Adrenal gland (tissue), 9 donors: ENCODE measurements at regions not wholly inside any gene's neighbourhood (a gene's known extent, or its start where the extent isn't known, plus 50 kb on each side); places are given as distances from the start of the nearest gene placed in this dataset.
A peak's percentile ranks its signal among the peaks of the same experiment; 100 is the strongest.

Experiments used
- DNase-seq, 7 donors: peaks; one replicate each; pipeline ENCODE4 v3.0.0-alpha.2; 2019 to 2020
- H3K27ac ChIP-seq, 5 donors: fragments of 200-600 bp; sonication (generic) in 4 of 5; 1 replicate in 3 of 5; 2 replicates in 2 of 5; pipeline versions ENCODE4 v1.5.1 to v1.8.0; 2016 to 2020; ENCODE audit warnings: mild to moderate bottlenecking in 1 of 5
- H3K27me3 ChIP-seq: fragments of 200-600 bp; 2 replicates; pipeline ENCODE4 v1.8.0; 2021
- H3K36me3 ChIP-seq, 2 donors: fragments of 200-600 bp; replicated peaks in 1 of 2; 1 replicate in 1 of 2; 2 replicates in 1 of 2; pipeline versions ENCODE4 v1.5.1 to v1.8.0; 2018 to 2022
- H3K4me1 ChIP-seq, 2 donors: fragments of 200-600 bp; replicated peaks in 1 of 2; 1 replicate in 1 of 2; 2 replicates in 1 of 2; pipeline versions ENCODE4 v1.5.1 to v1.8.0; 2018 to 2021
- H3K4me3 ChIP-seq, 4 donors: fragments of 200-600 bp; sonication (generic) in 3 of 4; one replicate each; pipeline ENCODE4 v1.5.1; 2016 to 2018
- H3K9me3 ChIP-seq, 3 donors: fragments of 200-600 bp; sonication (generic) in 1 of 3; replicated peaks in 1 of 3; 1 replicate in 2 of 3; 2 replicates in 1 of 3; pipeline versions ENCODE4 v1.5.1 to v1.8.0; 2016 to 2021
- CTCF ChIP-seq, 6 experiments: fragments of 450-650 bp in 4 of 6; fragments of 200-600 bp in 2 of 6; sonication (generic) in 1 of 6; IDR thresholded peaks; 1 replicate in 5 of 6; 2 replicates in 1 of 6; pipeline versions ENCODE4 v1.5.1 to v1.8.0; 2016 to 2021; ENCODE audit warnings: antibody characterized with exemption in 6 of 6, mild to moderate bottlenecking in 2 of 6, moderate library complexity in 1 of 6
- POLR2A ChIP-seq, 2 donors: fragments of 450-650 bp; IDR thresholded peaks; one replicate each; pipeline ENCODE4 v1.6.1; 2017; ENCODE audit warnings: antibody characterized with exemption in 2 of 2, mild to moderate bottlenecking in 2 of 2, moderate library complexity in 1 of 2
- WGBS, 4 donors: extraction: QIAGEN DNeasy Blood & Tissue Kit in 2 of 4; methylation state at CpG; one replicate each; pipeline versions ENCODE4 v1.1.5 to v1.1.7; 2013 to 2017; 5-methylcytosine and 5-hydroxymethylcytosine counted together
- intact Hi-C, 2 donors: fragments of 100-400 bp; cut with DNase I; formaldehyde crosslinking; loops; one replicate each; pipeline versions ENCODE4 v1.14.1 to v1.15.0; 2022 to 2023
- donor health status: healthy with polysubstance abuse.
- donor health status: Bipolar disorder and iron deficiency.
- donor health status: DM: yes; HTN: yes; CAD: no.
- donor health status: DM: no; HTN: no; CAD: no.
- donor health status: DM: no; HTN: no; CAD: no.

GRCh38 chr6:119865466-119866350 is 516.1 kb upstream of the MAN1A1 start:
- no peaks in the 10 kb centered on the region for H3K36me3 ChIP-seq
- no peak for DNase-seq
- H3K27me3 ChIP-seq = no peaks in the 10 kb centered on the region
- intact Hi-C loops = no loop called here
- WGBS, 4 donors = 90 to 94% (median 92%) methylated on average over 3 of the region's 3 CpGs
- no peaks in the 10 kb centered on the region for H3K4me1 ChIP-seq
- no peak for TF ChIP-seq CTCF (IDR thresholded peaks at IDR 0.05)
- no peak for TF ChIP-seq POLR2A (IDR thresholded peaks at IDR 0.05)
- no peak overlapping the region for H3K27ac ChIP-seq
- H3K9me3 ChIP-seq = no peaks in the 10 kb centered on the region
- no peak overlapping the region for H3K4me3 ChIP-seq

GRCh38 chr6:119862719-119863118 is 513.2 kb upstream of the MAN1A1 start:
- Histone ChIP-seq H3K4me1 (no peaks in the 10 kb centered on the region), H3K27ac (no peak overlapping the region), H3K36me3 (no peaks in the 10 kb centered on the region), H3K4me3 (no peak overlapping the region), H3K9me3 (no peaks in the 10 kb centered on the region), H3K27me3 (no peaks in the 10 kb centered on the region)
- intact Hi-C loops = no loop called here
- WGBS, 4 donors = 90 to 97% (median 97%) methylated on average over 1 of the region's 1 CpG
- no peak for DNase-seq
- no peak for TF ChIP-seq POLR2A (IDR thresholded peaks at IDR 0.05)
- TF ChIP-seq CTCF (IDR thresholded peaks at IDR 0.05) = no peak

GRCh38 chr6:119858901-119859300 is 509.3 kb upstream of the MAN1A1 start:
- Histone ChIP-seq H3K27me3 (no peaks in the 10 kb centered on the region), H3K4me3 (no peak overlapping the region), H3K36me3 (no peaks in the 10 kb centered on the region), H3K9me3 (no peaks in the 10 kb centered on the region), H3K4me1 (no peaks in the 10 kb centered on the region), H3K27ac (no peak overlapping the region)
- WGBS, 4 donors = 90 to 94% (median 92%) methylated on average over 1 of the region's 1 CpG
- TF ChIP-seq CTCF (IDR thresholded peaks at IDR 0.05) (no peak), POLR2A (IDR thresholded peaks at IDR 0.05) (no peak)
- intact Hi-C loops = no loop called here
- no peak for DNase-seq

GRCh38 chr6:119856136-119856535 is 506.6 kb upstream of the MAN1A1 start:
- H3K4me1 ChIP-seq = no peaks in the 10 kb centered on the region
- no peaks in the 10 kb centered on the region for H3K27me3 ChIP-seq
- intact Hi-C loops = no loop called here
- H3K9me3 ChIP-seq = no peaks in the 10 kb centered on the region
- 67 to 85% (median 77%) methylated on average over 3 of the region's 3 CpGs for WGBS, 4 donors
- DNase-seq = no peak
- H3K27ac ChIP-seq = no peak overlapping the region
- H3K4me3 ChIP-seq = peak overlapping the region in 1 of 4 donors; percentile 23
- no peaks in the 10 kb centered on the region for H3K36me3 ChIP-seq
- no peak for TF ChIP-seq CTCF (IDR thresholded peaks at IDR 0.05)
- no peak for TF ChIP-seq POLR2A (IDR thresholded peaks at IDR 0.05)
